ENCODE measurements at regions not wholly inside any gene's neighbourhood (a gene's known extent, or its start where the extent isn't known, plus 50 kb on each side); places are given as distances from the start of the nearest gene placed in this dataset.

GRCh38 chr13:111966933-111967332 lies 100.0 kb upstream of the SOX1 start:
- intact Hi-C loops (cut with DNase I), result no loop called here
- no peaks in the 10 kb centered on the region for H3K9me3 ChIP-seq
- TF ChIP-seq CTCF (IDR thresholded peaks at IDR 0.05), result no peak

GRCh38 chr13:111967572-111968201 lies 99.3 kb upstream of the SOX1 start:
- no peaks in the 10 kb centered on the region for H3K36me3 ChIP-seq (ENCODE audit: insufficient read depth in 1 of 2, low read depth in 1 of 2)
- intact Hi-C loops (cut with DNase I), result no loop called here
- no peak overlapping the region for H3K27ac ChIP-seq
- no peak for DNase-seq
- no peak for TF ChIP-seq CTCF (IDR thresholded peaks at IDR 0.05)
- no peak overlapping the region for H3K4me3 ChIP-seq
- no peaks in the 10 kb centered on the region for H3K4me1 ChIP-seq
- H3K27me3 ChIP-seq (ENCODE audit: insufficient read depth in 3 of 3, low read length in 2 of 3), result peaks cover 3 to 33% (median 7%) of the 10 kb centered on the region in 3 donors
- 40 to 51% (median 43%) methylated on average over 8 of the region's 8 CpGs for WGBS, 3 donors
- no peak for ATAC-seq
- no peaks in the 10 kb centered on the region for H3K9me3 ChIP-seq

More at GRCh38 chr13:111966933-111967332, 100.0 kb upstream of the SOX1 start:
- ATAC-seq (no peak), DNase-seq (no peak)
- WGBS, 3 donors, result 66 to 70% (median 68%) methylated on average over 7 of the region's 7 CpGs
- no peak overlapping the region for H3K4me3 ChIP-seq
- H3K27me3 ChIP-seq (ENCODE audit: insufficient read depth in 3 of 3, low read length in 2 of 3), result peaks cover 0 to 25% (median 7%) of the 10 kb centered on the region in 3 donors
- H3K4me1 ChIP-seq, result no peaks in the 10 kb centered on the region
- no peaks in the 10 kb centered on the region for H3K36me3 ChIP-seq (ENCODE audit: insufficient read depth in 1 of 2, low read depth in 1 of 2)
- no peak overlapping the region for H3K27ac ChIP-seq

GRCh38 chr13:111968336-111969010 lies 98.5 kb upstream of the SOX1 start:
- TF ChIP-seq CTCF (IDR thresholded peaks at IDR 0.05), result no peak
- peaks cover 3 to 40% (median 10%) of the 10 kb centered on the region in 3 donors for H3K27me3 ChIP-seq (ENCODE audit: insufficient read depth in 3 of 3, low read length in 2 of 3)
- WGBS, 3 donors, result 81 to 84% (median 83%) methylated on average over 12 of the region's 12 CpGs

GRCh38 chr13:111969551-111970135 lies 97.3 kb upstream of the SOX1 start:
- Histone ChIP-seq H3K27ac (no peak overlapping the region), H3K4me3 (no peak overlapping the region), H3K4me1 (no peaks in the 10 kb centered on the region), H3K36me3 (ENCODE audit: insufficient read depth in 1 of 2, low read depth in 1 of 2) (no peaks in the 10 kb centered on the region), H3K9me3 (no peaks in the 10 kb centered on the region), H3K27me3 (ENCODE audit: insufficient read depth in 3 of 3, low read length in 2 of 3) (peaks cover 3 to 49% (median 13%) of the 10 kb centered on the region in 3 donors)
- ATAC-seq, result no peak
- DNase-seq, result no peak
- no peak for TF ChIP-seq CTCF (IDR thresholded peaks at IDR 0.05)
- intact Hi-C loops (cut with DNase I), result no loop called here
- WGBS, 3 donors, result 84 to 92% (median 89%) methylated on average over 9 of the region's 9 CpGs

More at GRCh38 chr13:111968336-111969010, 98.5 kb upstream of the SOX1 start:
- H3K4me3 ChIP-seq, result no peak overlapping the region
- no peak for ATAC-seq
- H3K36me3 ChIP-seq (ENCODE audit: insufficient read depth in 1 of 2, low read depth in 1 of 2), result no peaks in the 10 kb centered on the region
- no peaks in the 10 kb centered on the region for H3K4me1 ChIP-seq
- H3K27ac ChIP-seq, result no peak overlapping the region
- H3K9me3 ChIP-seq, result no peaks in the 10 kb centered on the region
- DNase-seq, result no peak
- intact Hi-C loops (cut with DNase I), result no loop called here
